ENCODE measurements at regions not wholly inside any gene's neighbourhood (a gene's known extent, or its start where the extent isn't known, plus 50 kb on each side); places are given as distances from the start of the nearest gene placed in this dataset.

DNA sequence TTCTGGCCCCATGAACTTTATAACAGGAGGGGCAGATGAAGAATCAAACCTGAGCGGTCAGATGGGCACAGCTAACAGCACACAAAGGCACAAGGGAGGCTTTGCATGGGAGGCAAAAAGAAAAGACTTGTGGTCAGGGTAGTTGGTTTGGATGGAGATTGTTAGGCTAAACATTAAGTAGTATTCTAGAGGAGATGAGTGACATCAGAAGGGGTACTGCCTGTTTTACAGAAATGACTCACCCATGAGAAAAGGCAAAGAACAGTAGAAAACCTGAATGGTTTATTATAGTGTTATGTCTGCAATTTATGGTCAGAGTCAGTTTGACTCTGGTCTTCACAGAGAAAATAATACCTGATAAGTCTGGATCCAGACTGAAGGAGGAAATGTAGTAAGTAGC, 129.8 kb upstream of the KIRREL3 start:
- no peak for DNase-seq (ENCODE audit: low read depth)

DNA sequence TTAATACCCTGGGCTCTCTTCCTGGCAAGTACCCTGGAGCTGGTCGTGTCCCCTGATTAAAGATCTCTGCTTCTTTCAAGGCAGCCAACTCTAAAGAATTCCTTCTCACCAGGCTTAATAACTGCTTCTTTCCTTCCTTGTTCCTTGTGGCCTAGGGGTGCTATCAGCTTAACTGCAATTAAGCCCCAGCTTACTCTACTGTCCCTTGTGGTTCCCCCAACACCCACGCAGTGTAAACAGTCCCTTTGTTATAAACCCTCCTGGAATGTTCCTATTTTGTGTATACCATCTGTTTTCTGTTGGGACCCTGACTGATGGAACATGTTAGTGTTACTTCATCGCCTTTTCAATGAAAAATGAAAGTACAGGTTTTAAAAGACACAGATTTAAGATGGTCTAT, 126.4 kb upstream of the KIRREL3 start:
- no peak for DNase-seq (ENCODE audit: low read depth)

GRCh38 chr11:127119356-127119755, 118.8 kb upstream of the KIRREL3 start:
- DNase-seq (ENCODE audit: low read depth) = no peak

GRCh38 chr11:127118811-127119210, 118.2 kb upstream of the KIRREL3 start:
- DNase-seq (ENCODE audit: low read depth) = no peak

DNA sequence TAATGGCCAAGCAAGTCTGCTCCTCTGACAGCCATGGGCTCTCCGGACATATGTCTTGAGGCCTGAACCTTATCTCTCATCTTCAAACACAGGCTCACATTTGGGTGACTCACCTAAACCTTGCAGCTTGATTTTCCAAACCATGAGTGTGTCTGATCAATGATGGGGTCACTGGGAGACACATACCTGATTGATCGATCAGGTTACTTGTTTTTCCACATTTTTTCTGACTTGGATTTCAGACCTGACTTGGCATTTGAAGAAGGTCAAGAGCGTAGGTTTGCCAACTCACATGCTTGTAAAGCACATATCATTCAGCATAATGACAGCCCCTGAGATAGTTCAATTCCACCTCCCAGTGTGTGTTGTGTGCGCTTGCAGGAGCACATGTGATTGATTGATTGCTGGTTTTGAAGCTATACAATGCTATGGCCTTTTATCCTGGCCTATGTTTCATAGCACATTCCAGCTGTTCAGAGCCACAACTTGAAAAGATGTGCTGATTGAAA, 116.7 kb upstream of the KIRREL3 start:
- no peak for DNase-seq (ENCODE audit: low read depth)

GRCh38 chr11:127115844-127116243, 115.3 kb upstream of the KIRREL3 start:
- DNase-seq (ENCODE audit: low read depth) = no peak

- DNase-seq (ENCODE audit: low read depth) = no peak
Observed at GRCh38 chr11:127114035-127114434, 113.5 kb upstream of the KIRREL3 start.

GRCh38 chr11:127110542-127110941, 110.0 kb upstream of the KIRREL3 start:
- no peak for DNase-seq (ENCODE audit: low read depth)

- no peak for DNase-seq (ENCODE audit: low read depth)
Observed at GRCh38 chr11:127109796-127110480, 109.4 kb upstream of the KIRREL3 start.

DNA sequence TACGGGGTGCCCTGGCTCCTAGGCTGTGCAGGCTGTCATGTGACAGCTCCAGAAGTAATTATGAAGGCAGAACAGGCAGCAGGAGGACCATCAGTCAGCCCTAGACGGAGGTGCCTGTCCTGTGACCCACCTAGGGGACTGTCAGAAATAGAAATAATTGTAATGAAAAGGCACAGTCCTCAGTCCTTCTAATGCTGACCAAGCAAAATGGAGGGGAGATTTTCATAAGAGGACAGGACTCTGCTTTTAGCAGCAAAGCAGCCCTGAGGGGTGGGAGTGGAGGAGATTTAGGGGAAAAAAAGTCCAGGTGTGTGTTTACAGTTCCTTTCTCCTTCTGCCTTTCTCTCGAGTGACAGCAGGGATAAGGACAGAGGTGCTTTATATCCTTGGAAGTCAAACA, 108.3 kb upstream of the KIRREL3 start:
- DNase-seq (ENCODE audit: low read depth) = no peak

- no peak for DNase-seq (ENCODE audit: low read depth)
Observed at GRCh38 chr11:127106938-127107337, 106.4 kb upstream of the KIRREL3 start.

GRCh38 chr11:127105593-127106541, 105.3 kb upstream of the KIRREL3 start:
- DNase-seq (ENCODE audit: low read depth) = no peak

DNA sequence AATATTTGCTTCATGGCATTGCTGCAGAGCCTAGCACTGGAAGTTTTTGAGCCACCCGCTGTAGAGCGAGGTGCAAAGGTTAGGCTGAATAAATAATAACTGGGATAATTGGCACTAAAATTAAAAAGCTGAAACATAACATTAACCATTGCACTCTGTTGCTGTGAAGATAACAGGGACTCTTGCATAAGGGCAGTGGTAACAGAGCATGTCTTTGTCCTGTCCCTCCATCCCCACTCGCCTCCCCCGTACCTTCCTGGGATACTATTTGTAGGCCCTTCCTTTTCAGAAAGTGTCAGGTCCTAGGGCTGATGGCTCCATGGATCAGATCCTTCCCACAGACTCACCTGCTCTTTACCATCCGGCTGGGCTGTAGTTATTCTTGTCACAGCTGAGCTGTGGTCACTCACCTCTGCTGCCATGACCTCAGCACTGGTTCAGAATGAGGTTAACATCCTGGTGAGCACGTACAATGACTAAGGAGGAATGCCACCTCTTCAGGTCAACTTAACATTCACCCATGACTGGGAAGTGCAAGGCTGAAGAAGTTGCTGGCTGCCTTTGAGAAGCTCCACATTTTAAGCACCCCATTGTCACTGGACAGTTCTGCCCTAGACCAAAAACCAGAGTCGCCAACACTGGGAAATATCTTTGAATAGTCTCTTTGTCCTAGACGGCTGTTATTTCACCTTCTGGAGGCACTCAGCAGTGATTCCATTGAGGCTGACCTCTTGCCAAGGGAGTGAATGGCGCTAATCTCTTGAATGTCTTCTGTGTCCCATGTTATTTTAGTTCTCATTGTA, 103.2 kb upstream of the KIRREL3 start:
- no peak for DNase-seq (ENCODE audit: low read depth)

DNA sequence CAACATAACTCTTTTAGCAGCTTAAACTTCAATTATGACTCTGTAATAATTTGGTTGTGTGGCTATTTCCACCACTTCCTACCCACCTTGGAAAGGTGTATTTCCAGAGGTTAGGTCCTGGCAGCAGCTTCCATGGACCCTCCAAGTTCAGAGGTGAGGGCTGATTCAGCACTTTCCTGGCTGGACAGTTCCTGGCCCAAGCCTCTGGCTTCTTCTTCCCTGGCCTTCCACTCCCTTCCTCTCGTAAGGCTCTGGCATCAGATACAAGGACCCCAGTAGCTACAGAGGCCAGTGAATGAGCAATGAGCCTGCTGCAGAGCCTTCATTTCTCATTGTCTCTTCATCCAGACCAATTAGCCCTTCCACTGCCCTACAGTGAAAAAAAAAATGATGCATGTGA, 98.1 kb upstream of the KIRREL3 start:
- DNase-seq (ENCODE audit: low read depth) = no peak

GRCh38 chr11:127080735-127081134, 80.2 kb upstream of the KIRREL3 start:
- no peak for DNase-seq (ENCODE audit: low read depth)

DNA sequence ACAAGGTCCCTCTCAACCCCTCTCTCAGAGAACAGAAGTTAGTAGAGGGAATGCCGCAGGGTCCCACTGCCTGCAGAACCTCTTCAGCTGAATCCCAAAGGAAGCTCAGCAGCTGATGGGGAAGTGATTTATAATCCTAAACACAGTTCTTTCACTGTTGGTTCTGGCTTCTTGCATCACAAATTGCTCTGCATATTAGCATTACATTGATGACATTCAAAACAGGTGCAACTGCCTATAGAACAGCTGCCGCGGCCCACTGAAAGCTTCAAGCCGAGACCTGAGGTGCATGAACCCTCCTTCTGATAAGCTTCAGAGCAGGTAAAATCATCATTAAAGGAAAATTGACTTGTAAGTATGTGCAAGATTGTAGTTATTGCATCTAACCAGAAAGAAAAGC, 75.2 kb upstream of the KIRREL3 start:
- no peak for DNase-seq (ENCODE audit: low read depth)

- no peak for DNase-seq (ENCODE audit: low read depth)
Observed at GRCh38 chr11:127074151-127074761, 73.7 kb upstream of the KIRREL3 start.

DNA sequence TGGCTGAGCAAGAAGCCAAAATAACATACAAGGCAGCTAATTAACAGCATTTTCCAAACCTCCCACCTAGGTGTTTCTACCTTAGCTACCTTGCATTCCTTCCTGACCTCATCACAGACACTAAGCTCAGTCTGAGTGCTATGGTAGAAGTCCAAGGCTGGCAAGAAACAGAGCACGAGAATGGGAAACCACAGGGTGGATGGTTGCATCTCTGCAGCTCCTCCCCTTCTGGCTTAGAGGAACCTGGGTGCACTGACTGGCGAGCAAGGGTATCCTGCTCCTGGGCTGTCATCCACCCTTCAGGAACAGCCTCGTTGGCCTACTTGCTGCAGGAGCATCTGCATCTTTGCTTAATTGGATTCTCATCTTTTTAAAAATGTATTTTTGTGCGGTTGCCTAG, 73.1 kb upstream of the KIRREL3 start:
- DNase-seq (ENCODE audit: low read depth) = no peak

- no peak for DNase-seq (ENCODE audit: low read depth)
Observed at GRCh38 chr11:127071606-127072005, 71.0 kb upstream of the KIRREL3 start.

GRCh38 chr11:127070808-127071207, 70.2 kb upstream of the KIRREL3 start:
- no peak for DNase-seq (ENCODE audit: low read depth)

DNA sequence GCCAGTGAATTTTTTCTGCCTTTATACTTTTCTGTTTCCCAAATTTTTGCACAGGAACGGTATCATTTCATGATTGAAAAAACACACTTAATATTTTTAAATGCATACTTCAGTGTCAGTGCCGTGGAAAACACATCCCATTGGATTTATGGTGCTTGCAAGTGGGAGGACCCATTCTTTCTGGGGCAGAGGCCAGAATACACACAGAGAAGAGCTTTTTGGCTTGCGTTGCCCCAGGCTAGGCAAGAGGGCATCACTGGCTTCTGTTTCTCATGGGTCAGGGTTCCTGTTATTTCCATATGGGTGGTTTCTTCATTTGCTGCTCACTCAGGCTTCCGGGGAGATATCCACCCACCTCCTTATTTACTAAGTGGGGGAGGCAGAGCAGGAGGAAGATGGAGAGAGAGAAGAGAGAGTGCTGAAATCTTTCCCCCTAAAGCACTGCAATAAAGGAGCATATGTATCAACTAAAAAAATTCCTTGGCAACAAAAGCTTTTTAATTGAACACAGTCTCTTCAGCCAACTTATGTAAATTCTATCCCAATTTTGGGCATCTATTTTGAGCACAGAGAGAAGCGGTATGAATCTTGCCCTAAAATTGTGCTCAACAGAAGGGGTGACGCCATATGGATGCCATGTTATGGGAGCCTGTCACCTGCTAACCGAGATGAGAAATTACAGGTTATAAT, 66.0 kb upstream of the KIRREL3 start:
- DNase-seq (ENCODE audit: low read depth) = no peak

Data from activated T-cell treated with anti-CD3 and anti-CD28 coated beads for 1 hour (primary cell).